ENCODE measurements at regions not wholly inside any gene's neighbourhood (a gene's known extent, or its start where the extent isn't known, plus 50 kb on each side); places are given as distances from the start of the nearest gene placed in this dataset.

DNA sequence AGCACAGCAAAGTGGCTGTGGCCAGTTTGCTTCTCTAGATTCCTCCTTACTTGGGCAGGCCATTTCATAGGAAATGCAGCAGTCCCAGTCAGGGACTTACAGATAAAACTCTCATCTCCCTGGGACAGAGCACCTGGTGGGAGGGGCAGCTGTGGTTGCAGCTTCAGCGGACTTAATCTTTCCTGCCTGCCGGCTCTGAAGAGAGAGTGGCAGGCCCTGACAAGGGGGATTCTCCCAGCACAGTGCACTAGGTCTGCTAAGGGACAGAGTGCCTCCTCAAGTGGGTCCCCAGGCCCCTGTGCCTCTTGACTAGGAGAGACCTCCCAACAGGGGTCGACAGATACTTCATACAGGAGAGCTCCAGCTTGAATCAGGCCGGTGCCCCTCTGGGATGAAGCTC is 1649.1 kb downstream of the LRRC4C start:
- no peak for TF ChIP-seq EP300 (IDR thresholded peaks at IDR 0.05; ENCODE audit: borderline replicate concordance in 1 of 2, low read depth in 1 of 2, low read length in 1 of 2)
- TF ChIP-seq EZH2phosphoT487 (IDR thresholded peaks at IDR 0.05; ENCODE audit: borderline replicate concordance, low read depth) = no peak
- no peak for TF ChIP-seq POLR2AphosphoS5 (IDR thresholded peaks at IDR 0.05; ENCODE audit: low read depth, low read length)
- no peak for TF ChIP-seq FOSL2 (IDR thresholded peaks at IDR 0.05; ENCODE audit: borderline replicate concordance, low read depth)
- TF ChIP-seq, protein P1, sequence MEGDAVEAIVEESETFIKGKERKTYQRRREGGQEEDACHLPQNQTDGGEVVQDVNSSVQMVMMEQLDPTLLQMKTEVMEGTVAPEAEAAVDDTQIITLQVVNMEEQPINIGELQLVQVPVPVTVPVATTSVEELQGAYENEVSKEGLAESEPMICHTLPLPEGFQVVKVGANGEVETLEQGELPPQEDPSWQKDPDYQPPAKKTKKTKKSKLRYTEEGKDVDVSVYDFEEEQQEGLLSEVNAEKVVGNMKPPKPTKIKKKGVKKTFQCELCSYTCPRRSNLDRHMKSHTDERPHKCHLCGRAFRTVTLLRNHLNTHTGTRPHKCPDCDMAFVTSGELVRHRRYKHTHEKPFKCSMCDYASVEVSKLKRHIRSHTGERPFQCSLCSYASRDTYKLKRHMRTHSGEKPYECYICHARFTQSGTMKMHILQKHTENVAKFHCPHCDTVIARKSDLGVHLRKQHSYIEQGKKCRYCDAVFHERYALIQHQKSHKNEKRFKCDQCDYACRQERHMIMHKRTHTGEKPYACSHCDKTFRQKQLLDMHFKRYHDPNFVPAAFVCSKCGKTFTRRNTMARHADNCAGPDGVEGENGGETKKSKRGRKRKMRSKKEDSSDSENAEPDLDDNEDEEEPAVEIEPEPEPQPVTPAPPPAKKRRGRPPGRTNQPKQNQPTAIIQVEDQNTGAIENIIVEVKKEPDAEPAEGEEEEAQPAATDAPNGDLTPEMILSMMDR (IDR thresholded peaks at IDR 0.05) = no peak
- TF ChIP-seq RFX5 (IDR thresholded peaks at IDR 0.05; ENCODE audit: low read length) = no peak

Measured in SK-N-SH (cell line).